ENCODE measurements at regions not wholly inside any gene's neighbourhood (a gene's known extent, or its start where the extent isn't known, plus 50 kb on each side); places are given as distances from the start of the nearest gene placed in this dataset.
A peak's percentile ranks its signal among the peaks of the same experiment; 100 is the strongest.

DNA sequence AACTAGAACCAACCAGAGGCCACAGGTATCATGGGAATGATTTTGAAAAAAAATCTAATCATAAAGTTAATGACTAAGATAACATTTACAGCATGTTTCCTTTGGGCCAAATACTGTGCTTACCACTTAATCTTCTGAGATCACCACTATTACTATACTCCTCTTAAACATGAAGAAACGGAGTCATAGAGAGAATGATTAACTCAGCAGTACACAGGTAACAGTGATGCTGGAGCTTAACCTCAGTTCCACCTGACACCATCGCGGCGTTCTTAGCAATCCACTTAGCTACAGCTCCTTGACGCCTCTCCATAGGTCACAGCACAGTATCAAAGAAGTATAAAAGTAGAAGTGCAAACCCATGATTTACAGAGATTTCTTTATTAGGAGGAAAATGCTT, 592.6 kb upstream of the SLIT2 start:
- Histone ChIP-seq H3K4me1 (no peaks in the 10 kb centered on the region), H3K27ac (peak overlapping the region in 3 of 8 donors; percentile 21 to 67 (median 39)), H3K27me3 (replicated peaks in 1 of 7) (no peaks in the 10 kb centered on the region), H3K36me3 (no peaks in the 10 kb centered on the region), H3K9me3 (peaks cover 0 to 10% (median 2%) of the 10 kb centered on the region in 8 donors), H3K4me3 (no peak overlapping the region)
- TF ChIP-seq POLR2AphosphoS5 (IDR thresholded peaks at IDR 0.05): no peak
- TF ChIP-seq POLR2A (IDR thresholded peaks at IDR 0.05): no peak
- TF ChIP-seq, protein P1, sequence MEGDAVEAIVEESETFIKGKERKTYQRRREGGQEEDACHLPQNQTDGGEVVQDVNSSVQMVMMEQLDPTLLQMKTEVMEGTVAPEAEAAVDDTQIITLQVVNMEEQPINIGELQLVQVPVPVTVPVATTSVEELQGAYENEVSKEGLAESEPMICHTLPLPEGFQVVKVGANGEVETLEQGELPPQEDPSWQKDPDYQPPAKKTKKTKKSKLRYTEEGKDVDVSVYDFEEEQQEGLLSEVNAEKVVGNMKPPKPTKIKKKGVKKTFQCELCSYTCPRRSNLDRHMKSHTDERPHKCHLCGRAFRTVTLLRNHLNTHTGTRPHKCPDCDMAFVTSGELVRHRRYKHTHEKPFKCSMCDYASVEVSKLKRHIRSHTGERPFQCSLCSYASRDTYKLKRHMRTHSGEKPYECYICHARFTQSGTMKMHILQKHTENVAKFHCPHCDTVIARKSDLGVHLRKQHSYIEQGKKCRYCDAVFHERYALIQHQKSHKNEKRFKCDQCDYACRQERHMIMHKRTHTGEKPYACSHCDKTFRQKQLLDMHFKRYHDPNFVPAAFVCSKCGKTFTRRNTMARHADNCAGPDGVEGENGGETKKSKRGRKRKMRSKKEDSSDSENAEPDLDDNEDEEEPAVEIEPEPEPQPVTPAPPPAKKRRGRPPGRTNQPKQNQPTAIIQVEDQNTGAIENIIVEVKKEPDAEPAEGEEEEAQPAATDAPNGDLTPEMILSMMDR (IDR thresholded peaks at IDR 0.05 in 8 of 11, conservative IDR thresholded peaks at IDR 0.05 in 3 of 11): no peak
- intact Hi-C loops (cut with DNase I; ENCODE audit: low total_unique reads): no loop called here
- 68 to 83% (median 75%) methylated on average over 5 of the region's 5 CpGs for WGBS, 5 donors
- no peak for DNase-seq

DNA sequence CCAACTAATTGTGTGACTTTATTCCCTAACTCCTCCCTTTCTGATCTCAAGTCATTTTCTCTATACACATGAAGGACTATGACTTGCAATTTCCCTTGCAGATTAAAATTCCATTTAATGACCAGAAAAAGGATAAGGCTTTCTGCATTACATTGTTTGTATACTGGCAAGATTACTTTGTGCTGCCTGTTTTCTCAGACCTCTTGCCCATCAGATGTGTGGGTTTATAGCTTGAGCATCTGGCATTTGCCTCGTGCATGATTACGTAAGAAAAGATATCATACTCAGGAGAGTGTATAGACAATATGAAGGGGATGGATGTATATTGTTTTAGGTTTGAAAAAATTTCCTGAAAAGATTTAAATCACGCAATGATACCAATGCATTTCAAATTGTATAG, 593.8 kb upstream of the SLIT2 start:
- no peaks in the 10 kb centered on the region for H3K27me3 ChIP-seq (replicated peaks in 1 of 7)
- intact Hi-C loops (cut with DNase I; ENCODE audit: low total_unique reads): no loop called here
- no peaks in the 10 kb centered on the region for H3K4me1 ChIP-seq
- no peak overlapping the region for H3K27ac ChIP-seq
- DNase-seq: no peak
- TF ChIP-seq POLR2AphosphoS5 (IDR thresholded peaks at IDR 0.05) (no peak), POLR2A (IDR thresholded peaks at IDR 0.05) (no peak)
- TF ChIP-seq, protein P1 (IDR thresholded peaks at IDR 0.05 in 8 of 11, conservative IDR thresholded peaks at IDR 0.05 in 3 of 11): no peak
- H3K9me3 ChIP-seq: peaks cover 0 to 10% (median 2%) of the 10 kb centered on the region in 8 donors
- no peak overlapping the region for H3K4me3 ChIP-seq
- H3K36me3 ChIP-seq: no peaks in the 10 kb centered on the region
- WGBS, 5 donors: 77 to 94% (median 81%) methylated on average over 3 of the region's 3 CpGs

DNA sequence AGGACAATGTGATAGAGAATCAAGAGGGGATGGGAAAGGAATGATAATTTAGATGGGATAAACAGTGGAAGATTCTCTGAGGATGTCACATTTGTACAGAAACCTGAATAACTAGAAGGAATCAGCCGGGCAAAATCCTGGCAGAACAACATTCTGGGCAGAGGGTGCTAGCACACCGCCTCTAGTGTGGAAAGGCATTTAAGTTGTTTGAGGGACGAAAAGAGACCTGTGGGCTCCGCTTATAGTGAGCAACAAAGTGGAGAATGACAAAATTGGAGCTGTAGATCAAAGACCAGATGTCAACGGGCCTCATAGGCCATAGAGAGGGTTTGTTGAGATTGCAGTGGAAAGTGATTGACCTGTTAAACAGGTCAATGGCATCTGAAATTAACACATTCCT, 596.0 kb upstream of the SLIT2 start:
- Histone ChIP-seq H3K4me1 (no peaks in the 10 kb centered on the region), H3K27ac (no peak overlapping the region), H3K27me3 (replicated peaks in 1 of 7) (no peaks in the 10 kb centered on the region), H3K36me3 (no peaks in the 10 kb centered on the region), H3K4me3 (no peak overlapping the region), H3K9me3 (peaks cover 0 to 10% (median 0%) of the 10 kb centered on the region in 8 donors)
- intact Hi-C loops (cut with DNase I; ENCODE audit: low total_unique reads): no loop called here
- 77 to 92% (median 85%) methylated on average over 5 of the region's 5 CpGs for WGBS, 5 donors
- TF ChIP-seq POLR2A (IDR thresholded peaks at IDR 0.05) (no peak), POLR2AphosphoS5 (IDR thresholded peaks at IDR 0.05) (no peak)
- TF ChIP-seq, protein P1 (IDR thresholded peaks at IDR 0.05 in 8 of 11, conservative IDR thresholded peaks at IDR 0.05 in 3 of 11): no peak
- DNase-seq: no peak

DNA sequence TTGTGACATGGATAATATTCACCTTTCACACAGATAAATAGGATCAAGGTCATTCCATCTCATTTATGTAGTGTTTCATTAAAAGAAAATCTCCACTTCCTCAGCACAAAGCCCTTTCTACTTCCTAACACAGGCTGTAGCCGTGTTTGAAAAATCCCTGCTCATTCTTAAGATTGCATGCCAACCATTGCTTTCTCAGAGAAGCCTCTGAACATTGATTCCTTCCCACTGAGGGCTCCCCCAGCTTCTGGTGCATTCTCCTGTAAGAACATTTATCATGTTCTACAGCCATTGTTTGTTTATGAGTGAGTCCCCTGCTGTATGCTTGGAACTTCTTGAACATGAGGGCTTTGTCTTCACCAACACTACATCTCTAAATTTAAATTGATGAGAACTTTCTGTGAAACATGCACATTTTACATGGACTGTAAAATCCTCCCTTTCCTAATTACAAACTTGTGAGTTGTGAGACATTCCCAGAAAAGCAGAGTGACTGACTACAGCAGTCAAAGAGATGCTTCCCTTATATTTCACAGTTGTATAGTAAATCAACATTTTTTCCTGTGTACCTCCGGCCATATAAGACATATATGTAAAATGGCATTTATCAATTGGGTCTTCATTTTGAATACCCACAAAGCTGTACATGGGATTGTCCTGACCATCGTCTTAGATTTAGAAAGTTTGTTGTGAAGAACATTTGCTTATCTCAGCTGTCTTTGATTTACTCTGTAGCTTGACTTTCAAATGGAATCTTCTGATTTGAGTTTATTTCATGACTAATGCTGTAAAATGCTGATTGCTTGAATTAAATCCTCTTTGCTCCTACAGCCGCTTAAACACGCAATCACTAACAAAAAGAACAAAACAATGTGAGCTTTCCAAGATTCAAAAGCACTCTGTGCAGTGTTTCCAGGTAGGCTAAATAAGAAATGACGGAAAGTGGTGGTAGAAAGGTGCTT, 600.5 kb upstream of the SLIT2 start:
- intact Hi-C loops (cut with DNase I; ENCODE audit: low total_unique reads): no loop called here
- TF ChIP-seq, protein P1 (IDR thresholded peaks at IDR 0.05 in 8 of 11, conservative IDR thresholded peaks at IDR 0.05 in 3 of 11): no peak
- 77 to 83% (median 81%) methylated on average over 6 of the region's 6 CpGs for WGBS, 5 donors
- H3K9me3 ChIP-seq: peaks cover 0 to 13% (median 2%) of the 10 kb centered on the region in 8 donors
- no peaks in the 10 kb centered on the region for H3K36me3 ChIP-seq
- no peak for DNase-seq
- H3K27me3 ChIP-seq (replicated peaks in 1 of 7): no peaks in the 10 kb centered on the region
- H3K4me1 ChIP-seq: no peaks in the 10 kb centered on the region
- no peak overlapping the region for H3K4me3 ChIP-seq
- H3K27ac ChIP-seq: no peak overlapping the region
